Progenitor cell of endocrine pancreas (in vitro differentiated cells): ENCODE measurements at regions not wholly inside any gene's neighbourhood (a gene's known extent, or its start where the extent isn't known, plus 50 kb on each side); places are given as distances from the start of the nearest gene placed in this dataset.

Experiments
- DNase-seq: peaks from one replicate; pipeline ENCODE4 v3.0.0; 2021; ENCODE audit warnings: low spot score; ENCODE audit not compliant: unreplicated experiment
- H3K27ac Mint-ChIP-seq: 2 replicates; pipeline ENCODE4 v1.8.0; 2021; ENCODE audit warnings: mild to moderate bottlenecking, moderate library complexity, mixed read lengths
- H3K27me3 Mint-ChIP-seq: 2 replicates; pipeline ENCODE4 v1.8.0; 2021; ENCODE audit warnings: mixed read lengths
- H3K36me3 Mint-ChIP-seq: 2 replicates; pipeline ENCODE4 v1.8.0; 2022; ENCODE audit warnings: mixed read lengths; ENCODE audit not compliant: insufficient read depth
- H3K4me1 Mint-ChIP-seq: 2 replicates; pipeline ENCODE4 v1.8.0; 2021; ENCODE audit warnings: low read depth, mixed read lengths
- H3K4me3 Mint-ChIP-seq: 2 replicates; pipeline ENCODE4 v1.8.0; 2021; ENCODE audit warnings: low read depth, mild to moderate bottlenecking, moderate library complexity, mixed read lengths
- H3K9me3 Mint-ChIP-seq: 2 replicates; pipeline ENCODE4 v1.8.0; 2021; ENCODE audit warnings: low read depth, mixed read lengths
- TF ChIP-seq, protein P1 (sequence below): fragments of 200-600 bp; sonication (generic); IDR thresholded peaks from one replicate; pipeline ENCODE4 v1.5.0; 2021; ENCODE audit warnings: antibody characterized with exemption, mild to moderate bottlenecking; ENCODE audit not compliant: unreplicated experiment

- Mint-ChIP-seq H3K9me3 (peaks cover 5% of the 10 kb centered on the region), H3K4me1 (no peaks in the 10 kb centered on the region), H3K36me3 (no peaks in the 10 kb centered on the region), H3K27ac (no peak overlapping the region), H3K4me3 (no peak overlapping the region), H3K27me3 (no peaks in the 10 kb centered on the region)
- DNase-seq, result no peak
- TF ChIP-seq, protein P1, sequence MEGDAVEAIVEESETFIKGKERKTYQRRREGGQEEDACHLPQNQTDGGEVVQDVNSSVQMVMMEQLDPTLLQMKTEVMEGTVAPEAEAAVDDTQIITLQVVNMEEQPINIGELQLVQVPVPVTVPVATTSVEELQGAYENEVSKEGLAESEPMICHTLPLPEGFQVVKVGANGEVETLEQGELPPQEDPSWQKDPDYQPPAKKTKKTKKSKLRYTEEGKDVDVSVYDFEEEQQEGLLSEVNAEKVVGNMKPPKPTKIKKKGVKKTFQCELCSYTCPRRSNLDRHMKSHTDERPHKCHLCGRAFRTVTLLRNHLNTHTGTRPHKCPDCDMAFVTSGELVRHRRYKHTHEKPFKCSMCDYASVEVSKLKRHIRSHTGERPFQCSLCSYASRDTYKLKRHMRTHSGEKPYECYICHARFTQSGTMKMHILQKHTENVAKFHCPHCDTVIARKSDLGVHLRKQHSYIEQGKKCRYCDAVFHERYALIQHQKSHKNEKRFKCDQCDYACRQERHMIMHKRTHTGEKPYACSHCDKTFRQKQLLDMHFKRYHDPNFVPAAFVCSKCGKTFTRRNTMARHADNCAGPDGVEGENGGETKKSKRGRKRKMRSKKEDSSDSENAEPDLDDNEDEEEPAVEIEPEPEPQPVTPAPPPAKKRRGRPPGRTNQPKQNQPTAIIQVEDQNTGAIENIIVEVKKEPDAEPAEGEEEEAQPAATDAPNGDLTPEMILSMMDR, result no peak
These were observed 79.1 kb downstream of the CTH start for GRCh38 chr1:70490153-70490552.

- H3K36me3 Mint-ChIP-seq, result no peaks in the 10 kb centered on the region
- H3K27ac Mint-ChIP-seq, result no peak overlapping the region
These were observed 84.3 kb downstream of the CTH start for GRCh38 chr1:70495370-70495769.

GRCh38 chr1:70496181-70496580 lies 85.1 kb downstream of the CTH start:
- Mint-ChIP-seq H3K27me3 (no peaks in the 10 kb centered on the region), H3K4me3 (no peak overlapping the region), H3K36me3 (no peaks in the 10 kb centered on the region), H3K4me1 (no peaks in the 10 kb centered on the region), H3K9me3 (peaks cover 3% of the 10 kb centered on the region), H3K27ac (no peak overlapping the region)
- no peak for DNase-seq
- TF ChIP-seq, protein P1, result no peak

More at GRCh38 chr1:70495370-70495769, 84.3 kb downstream of the CTH start:
- H3K4me3 Mint-ChIP-seq, result no peak overlapping the region
- H3K27me3 Mint-ChIP-seq, result no peaks in the 10 kb centered on the region
- DNase-seq, result no peak
- peaks cover 5% of the 10 kb centered on the region for H3K9me3 Mint-ChIP-seq
- TF ChIP-seq, protein P1, result no peak
- no peaks in the 10 kb centered on the region for H3K4me1 Mint-ChIP-seq

GRCh38 chr1:70497152-70497551 lies 86.1 kb downstream of the CTH start:
- Mint-ChIP-seq H3K36me3 (no peaks in the 10 kb centered on the region), H3K27ac (no peak overlapping the region), H3K4me1 (no peaks in the 10 kb centered on the region), H3K27me3 (no peaks in the 10 kb centered on the region), H3K9me3 (no peaks in the 10 kb centered on the region), H3K4me3 (no peak overlapping the region)
- TF ChIP-seq, protein P1, result no peak
- no peak for DNase-seq

DNA sequence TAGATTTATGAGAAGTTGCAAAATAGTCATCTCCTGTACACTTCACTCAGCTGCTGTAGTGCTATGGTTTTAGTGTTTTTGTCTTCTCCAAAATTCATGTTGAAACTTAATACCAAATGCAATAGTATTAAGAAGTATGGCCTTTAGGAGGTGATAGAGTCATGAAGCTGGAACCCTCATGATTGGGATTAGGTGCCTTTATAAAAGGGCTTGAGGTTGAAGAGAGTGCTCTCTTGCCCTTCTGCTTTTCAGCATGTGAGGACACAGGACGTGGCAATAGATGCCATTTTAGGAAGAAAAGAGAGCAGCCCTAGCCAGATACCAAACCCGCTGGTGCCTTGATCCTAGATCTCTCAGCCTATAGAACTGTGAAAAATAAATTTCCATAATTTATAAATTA lies 87.6 kb downstream of the CTH start:
- H3K4me3 Mint-ChIP-seq, result no peak overlapping the region

More for the DNA sequence above, 87.6 kb downstream of the CTH start:
- Mint-ChIP-seq H3K27me3 (no peaks in the 10 kb centered on the region), H3K4me1 (no peaks in the 10 kb centered on the region), H3K9me3 (no peaks in the 10 kb centered on the region), H3K27ac (no peak overlapping the region), H3K36me3 (no peaks in the 10 kb centered on the region)
- no peak for DNase-seq
- TF ChIP-seq, protein P1, result no peak
